H1 (cell line): ENCODE measurements at regions not wholly inside any gene's neighbourhood (a gene's known extent, or its start where the extent isn't known, plus 50 kb on each side); places are given as distances from the start of the nearest gene placed in this dataset.

Experiments used
- ASH2L ChIP-seq: fragments of 200-600, 300-600 bp; sonication (generic); IDR thresholded peaks from one replicate; pipeline ENCODE4 v1.7.1; 2017; ENCODE audit warnings: low read length
- BRCA1 ChIP-seq: IDR thresholded peaks from 2 replicates; pipeline ENCODE4 v1.6.1; 2012; ENCODE audit warnings: low read depth, low read length, improper control_type of control experiment
- CTCF ChIP-seq, 3 experiments: IDR thresholded peaks; 1 replicate in 2 of 3; 2 replicates in 1 of 3; pipeline versions ENCODE4 v1.5.1 to v1.6.1; 2011; ENCODE audit warnings: low read length in 3 of 3, mild to moderate bottlenecking in 3 of 3, inconsistent platforms in 2 of 3, low read depth in 1 of 3, moderate library complexity in 1 of 3; ENCODE audit not compliant: insufficient read depth in 1 of 3; ENCODE audit errors: control extremely low read depth in 1 of 3
- EZH2 ChIP-seq: fragments of 200-600 bp; sonication (generic); IDR thresholded peaks from 2 replicates; pipeline ENCODE4 v1.7.1; 2012; ENCODE audit warnings: low read depth, mild to moderate bottlenecking, moderate library complexity, low read length, inconsistent platforms; ENCODE audit not compliant: severe bottlenecking
- POLR2A ChIP-seq, 2 experiments: IDR thresholded peaks; 1 replicate in 1 of 2; 2 replicates in 1 of 2; pipeline ENCODE4 v1.6.1; 2011; ENCODE audit warnings: low read depth in 2 of 2, low read length in 2 of 2, mild to moderate bottlenecking in 2 of 2; ENCODE audit errors: control extremely low read depth in 1 of 2
- POLR2AphosphoS5 ChIP-seq: IDR thresholded peaks from 2 replicates; pipeline ENCODE4 v1.6.1; 2011; ENCODE audit warnings: low read depth, low read length
- SIN3A ChIP-seq, 2 experiments: IDR thresholded peaks in 1 of 2; conservative IDR thresholded peaks in 1 of 2; 2 replicates each; pipeline ENCODE4 v1.6.1; 2011 to 2012; ENCODE audit warnings: low read length in 2 of 2, improper control_type of control experiment in 1 of 2, low read depth in 1 of 2, mild to moderate bottlenecking in 1 of 2
- SP2 ChIP-seq: IDR thresholded peaks from 2 replicates; pipeline ENCODE4 v1.6.1; 2012; ENCODE audit warnings: mild to moderate bottlenecking, low read length, inconsistent platforms
- YY1 ChIP-seq: IDR thresholded peaks from 2 replicates; pipeline ENCODE4 v1.6.1; 2011; ENCODE audit warnings: low read depth, mild to moderate bottlenecking, low read length

DNA sequence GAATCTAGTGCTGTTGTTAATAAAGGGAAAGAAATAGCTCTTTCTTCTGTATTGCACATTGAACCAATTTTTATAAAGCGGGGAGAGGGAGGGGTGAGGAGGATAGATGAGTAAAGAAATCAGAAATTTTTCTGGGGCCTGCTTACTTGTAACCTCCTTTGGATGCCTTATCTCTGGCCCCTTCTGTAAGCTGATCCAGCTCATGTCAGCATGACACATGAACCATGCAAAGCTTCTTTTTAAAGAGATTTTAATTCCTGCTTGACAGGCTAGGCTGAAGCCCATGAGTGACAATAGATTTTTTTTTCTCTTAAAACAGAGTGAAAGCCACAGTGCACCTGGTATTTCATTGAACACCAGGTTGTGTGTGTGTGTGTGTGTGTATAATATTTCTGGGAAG, 325.3 kb downstream of the PRL start:
- TF ChIP-seq CTCF (IDR thresholded peaks at IDR 0.05; ENCODE audit: control extremely low read depth in 1 of 3, insufficient read depth in 1 of 3, low read depth in 1 of 3, low read length in 3 of 3) (no peak), YY1 (no peak), POLR2AphosphoS5 (no peak), POLR2A (IDR thresholded peaks at IDR 0.05; ENCODE audit: control extremely low read depth in 1 of 2, low read depth in 2 of 2, low read length in 2 of 2) (no peak), BRCA1 (no peak), SIN3A (conservative IDR thresholded peaks at IDR 0.05 in 1 of 2, IDR thresholded peaks at IDR 0.05 in 1 of 2; ENCODE audit: low read depth in 1 of 2, low read length in 2 of 2) (no peak), SP2 (no peak), ASH2L (no peak), EZH2 (no peak)
